Prostate gland (tissue), 2 donors: ENCODE measurements at regions not wholly inside any gene's neighbourhood (a gene's known extent, or its start where the extent isn't known, plus 50 kb on each side); places are given as distances from the start of the nearest gene placed in this dataset.

Experiments
- DNase-seq: peaks from one replicate; pipeline ENCODE4 v3.0.0-alpha.2; 2019; ENCODE audit warnings: low spot score
- H3K27ac ChIP-seq, 2 donors: fragments of 200-600 bp; sonication (generic); 2 replicates each; pipeline ENCODE4 v1.5.1; 2017 to 2019
- H3K27me3 ChIP-seq: fragments of 200-600 bp; sonication (generic); replicated peaks from 2 replicates; pipeline ENCODE4 v1.5.1; 2019; ENCODE audit not compliant: insufficient read depth
- H3K36me3 ChIP-seq, 2 donors: fragments of 200-600 bp; sonication (generic); 1 replicate in 1 of 2; 2 replicates in 1 of 2; pipeline versions ENCODE4 v1.5.1 to v1.8.1; 2017 to 2019
- H3K4me1 ChIP-seq: fragments of 200-600 bp; sonication (generic); replicated peaks from 2 replicates; pipeline ENCODE4 v1.5.1; 2019
- H3K4me3 ChIP-seq, 2 donors: fragments of 200-600 bp; sonication (generic); 2 replicates each; pipeline ENCODE4 v1.5.1; 2017 to 2019
- H3K9me3 ChIP-seq: fragments of 200-600 bp; sonication (generic); 2 replicates; pipeline ENCODE4 v1.5.1; 2017
- POLR2A ChIP-seq: fragments of 450-650 bp; IDR thresholded peaks from one replicate; pipeline ENCODE4 v1.6.1; 2016; ENCODE audit warnings: antibody characterized with exemption, mild to moderate bottlenecking
- POLR2AphosphoS5 ChIP-seq: sonication (generic); formaldehyde crosslinking; IDR thresholded peaks from one replicate; pipeline ENCODE4 v1.6.1; 2017; ENCODE audit warnings: antibody characterized with exemption
- WGBS: methylation state at CpG from one replicate; pipeline ENCODE4 v1.1.5; 2018; 5-methylcytosine and 5-hydroxymethylcytosine counted together
- intact Hi-C: fragments of 100-400 bp; cut with DNase I; formaldehyde crosslinking; loops from one replicate; pipeline ENCODE4 v1.14.2; 2022
- TF ChIP-seq, protein P1 (sequence below), 4 experiments: fragments of 200-600 bp in 2 of 4; fragments of 450-650 bp in 2 of 4; sonication (generic) in 2 of 4; IDR thresholded peaks; 1 replicate in 3 of 4; 2 replicates in 1 of 4; pipeline ENCODE4 v1.5.1; 2016 to 2019; ENCODE audit warnings: antibody characterized with exemption in 4 of 4, mild to moderate bottlenecking in 2 of 4, moderate library complexity in 2 of 4

DNA sequence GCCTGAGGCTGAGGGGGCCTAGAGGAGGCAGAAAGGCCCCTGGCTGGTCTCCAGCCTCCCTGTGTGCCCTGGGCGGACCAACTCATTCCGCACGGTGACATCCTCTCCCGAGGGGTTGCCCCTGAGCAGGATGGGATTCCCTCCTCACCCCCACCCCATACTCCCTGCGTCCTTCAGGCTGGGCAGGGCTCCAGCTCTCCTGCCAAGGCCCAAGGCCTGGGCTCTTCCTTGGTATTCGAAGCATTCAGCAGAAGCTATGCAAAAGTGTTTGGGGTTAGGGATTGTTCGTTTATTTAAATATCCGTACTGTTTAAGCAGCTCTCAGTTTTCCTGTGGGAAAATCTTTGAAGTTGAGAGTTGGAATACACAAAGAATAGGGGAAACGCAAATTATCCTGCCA is 113.1 kb upstream of the RAB12 start:
- no peak overlapping the region for H3K27ac ChIP-seq
- WGBS, result 64% methylated on average over 7 of the region's 9 CpGs
- TF ChIP-seq, protein P1, sequence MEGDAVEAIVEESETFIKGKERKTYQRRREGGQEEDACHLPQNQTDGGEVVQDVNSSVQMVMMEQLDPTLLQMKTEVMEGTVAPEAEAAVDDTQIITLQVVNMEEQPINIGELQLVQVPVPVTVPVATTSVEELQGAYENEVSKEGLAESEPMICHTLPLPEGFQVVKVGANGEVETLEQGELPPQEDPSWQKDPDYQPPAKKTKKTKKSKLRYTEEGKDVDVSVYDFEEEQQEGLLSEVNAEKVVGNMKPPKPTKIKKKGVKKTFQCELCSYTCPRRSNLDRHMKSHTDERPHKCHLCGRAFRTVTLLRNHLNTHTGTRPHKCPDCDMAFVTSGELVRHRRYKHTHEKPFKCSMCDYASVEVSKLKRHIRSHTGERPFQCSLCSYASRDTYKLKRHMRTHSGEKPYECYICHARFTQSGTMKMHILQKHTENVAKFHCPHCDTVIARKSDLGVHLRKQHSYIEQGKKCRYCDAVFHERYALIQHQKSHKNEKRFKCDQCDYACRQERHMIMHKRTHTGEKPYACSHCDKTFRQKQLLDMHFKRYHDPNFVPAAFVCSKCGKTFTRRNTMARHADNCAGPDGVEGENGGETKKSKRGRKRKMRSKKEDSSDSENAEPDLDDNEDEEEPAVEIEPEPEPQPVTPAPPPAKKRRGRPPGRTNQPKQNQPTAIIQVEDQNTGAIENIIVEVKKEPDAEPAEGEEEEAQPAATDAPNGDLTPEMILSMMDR (IDR thresholded peaks at IDR 0.05), result no peak
- TF ChIP-seq POLR2A (no peak), POLR2AphosphoS5 (no peak)
- H3K36me3 ChIP-seq, result no peaks in the 10 kb centered on the region
- no peak for DNase-seq
- no peaks in the 10 kb centered on the region for H3K27me3 ChIP-seq
- no peaks in the 10 kb centered on the region for H3K4me1 ChIP-seq
- H3K9me3 ChIP-seq, result no peaks in the 10 kb centered on the region
- H3K4me3 ChIP-seq, result no peak overlapping the region
- intact Hi-C loops, result no loop called here

- no peaks in the 10 kb centered on the region for H3K27me3 ChIP-seq
- DNase-seq, result no peak
- TF ChIP-seq, protein P1 (IDR thresholded peaks at IDR 0.05), result no peak
- no peak for TF ChIP-seq POLR2A
- TF ChIP-seq POLR2AphosphoS5, result no peak
- H3K4me3 ChIP-seq, result no peak overlapping the region
- no peaks in the 10 kb centered on the region for H3K9me3 ChIP-seq
- intact Hi-C loops, result no loop called here
- H3K27ac ChIP-seq, result no peak overlapping the region
- no peaks in the 10 kb centered on the region for H3K4me1 ChIP-seq
- WGBS, result 95% methylated on average over 4 of the region's 4 CpGs
- no peaks in the 10 kb centered on the region for H3K36me3 ChIP-seq
These were observed 110.3 kb upstream of the RAB12 start for GRCh38 chr18:8498905-8499304.

DNA sequence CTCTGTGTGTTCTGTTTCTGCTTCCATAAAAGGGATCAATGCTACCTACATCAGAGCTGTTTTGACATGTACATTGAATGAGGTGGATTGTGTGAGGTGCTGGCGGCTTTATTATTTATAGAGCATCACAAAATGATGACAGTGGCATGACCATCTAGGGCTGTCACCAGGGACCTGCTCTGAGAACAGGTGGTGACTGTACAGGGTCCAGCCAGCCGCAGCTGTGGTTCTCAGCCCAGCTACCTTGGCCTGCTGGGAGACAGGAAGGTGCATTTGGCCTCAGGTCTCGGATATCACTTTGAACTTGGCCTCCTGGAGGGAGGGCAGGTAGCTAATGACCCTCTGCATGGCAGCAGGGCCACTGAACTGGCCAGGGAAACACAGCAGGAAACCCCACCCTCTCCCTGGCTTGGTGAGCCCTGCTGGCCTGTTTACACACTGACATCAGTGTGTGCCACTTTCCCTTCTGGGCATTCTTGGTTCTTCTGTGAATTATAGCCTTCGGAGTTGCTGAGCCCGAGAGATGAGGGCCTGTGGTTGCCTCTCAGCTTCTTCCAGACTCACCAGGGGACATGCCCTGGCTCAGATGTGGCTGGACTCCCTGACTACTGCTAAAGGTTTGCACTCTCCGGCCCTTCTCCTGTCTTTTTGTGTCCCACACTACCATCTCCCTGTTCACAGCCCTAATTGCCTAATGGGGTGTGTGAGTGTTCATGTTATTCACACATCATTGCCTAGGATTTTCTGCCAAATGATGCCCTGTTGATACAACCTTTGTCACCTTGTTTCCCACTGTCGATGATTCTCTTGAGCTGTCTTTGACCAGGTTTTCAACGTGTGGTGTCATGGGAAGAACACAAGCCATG is 109.2 kb upstream of the RAB12 start:
- TF ChIP-seq POLR2AphosphoS5, result no peak
- no peak for TF ChIP-seq POLR2A
- TF ChIP-seq, protein P1 (IDR thresholded peaks at IDR 0.05), result no peak
- WGBS, result 80% methylated on average over 8 of the region's 8 CpGs
- Histone ChIP-seq H3K36me3 (no peaks in the 10 kb centered on the region), H3K4me1 (no peaks in the 10 kb centered on the region), H3K4me3 (no peak overlapping the region), H3K27ac (no peak overlapping the region), H3K27me3 (no peaks in the 10 kb centered on the region), H3K9me3 (no peaks in the 10 kb centered on the region)
- DNase-seq, result no peak
- intact Hi-C loops, result no loop called here

GRCh38 chr18:8501044-8501443 is 108.2 kb upstream of the RAB12 start:
- WGBS, result 14% methylated on average over 12 of the region's 12 CpGs
- H3K9me3 ChIP-seq, result no peaks in the 10 kb centered on the region
- no peak overlapping the region for H3K4me3 ChIP-seq
- H3K27me3 ChIP-seq, result no peaks in the 10 kb centered on the region
- TF ChIP-seq POLR2A, result no peak
- TF ChIP-seq, protein P1 (IDR thresholded peaks at IDR 0.05), result no peak
- no peak for TF ChIP-seq POLR2AphosphoS5
- no peak for DNase-seq
- H3K4me1 ChIP-seq, result no peaks in the 10 kb centered on the region
- no peaks in the 10 kb centered on the region for H3K36me3 ChIP-seq
- H3K27ac ChIP-seq, result no peak overlapping the region
- intact Hi-C loops, result no loop called here

DNA sequence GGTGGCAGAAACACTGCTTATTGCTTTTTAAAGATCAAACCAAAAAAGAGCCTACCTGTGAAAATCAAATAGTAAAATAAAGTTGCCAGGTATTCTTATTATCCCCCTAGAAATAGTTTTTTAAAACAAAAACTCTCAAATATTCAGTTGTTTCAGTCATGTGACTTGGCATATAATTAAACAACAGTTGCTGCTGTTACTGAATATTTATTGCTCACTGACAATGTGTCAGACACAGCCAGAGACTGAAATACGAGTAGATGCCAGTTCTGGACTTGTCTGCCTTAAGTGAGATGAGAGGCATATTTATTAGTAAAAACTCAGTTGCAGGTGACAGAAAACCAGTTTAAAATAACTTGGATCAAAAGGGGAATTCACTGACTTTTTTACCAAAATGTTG is 106.0 kb upstream of the RAB12 start:
- no peaks in the 10 kb centered on the region for H3K36me3 ChIP-seq
- no peaks in the 10 kb centered on the region for H3K27me3 ChIP-seq
- intact Hi-C loops, result no loop called here
- TF ChIP-seq POLR2AphosphoS5 (no peak), POLR2A (no peak)
- TF ChIP-seq, protein P1 (IDR thresholded peaks at IDR 0.05), result no peak
- no peak overlapping the region for H3K27ac ChIP-seq
- DNase-seq, result no peak
- H3K4me1 ChIP-seq, result no peaks in the 10 kb centered on the region
- no peak overlapping the region for H3K4me3 ChIP-seq
- H3K9me3 ChIP-seq, result no peaks in the 10 kb centered on the region
- 40% methylated on average over 1 of the region's 1 CpG for WGBS
